CD14-positive monocyte (primary cell): ENCODE measurements at regions not wholly inside any gene's neighbourhood (a gene's known extent, or its start where the extent isn't known, plus 50 kb on each side); places are given as distances from the start of the nearest gene placed in this dataset.

ENCODE experiments used
- DNase-seq, 3 donors: peaks; one replicate each; pipeline ENCODE4 v3.0.0-alpha.2; 2011 to 2022
- H2AFZ ChIP-seq: 2 replicates; pipeline ENCODE4 v1.6.0; 2012; ENCODE audit warnings: mild to moderate bottlenecking, low read depth, low read length, inconsistent platforms; ENCODE audit not compliant: insufficient read depth, poor library complexity, severe bottlenecking
- H3K27ac ChIP-seq, 2 donors: 1 replicate in 1 of 2; 2 replicates in 1 of 2; pipeline ENCODE4 v1.5.1; 2012 to 2013; ENCODE audit warnings: low read length in 2 of 2, control low read depth in 1 of 2, inconsistent platforms in 1 of 2, low read depth in 1 of 2, mild to moderate bottlenecking in 1 of 2
- H3K27me3 ChIP-seq, 2 donors: one replicate each; pipeline versions ENCODE4 v1.6.0 to v1.6.1; 2011 to 2013; ENCODE audit warnings: low read length in 2 of 2; ENCODE audit not compliant: control insufficient read depth in 2 of 2, insufficient read depth in 2 of 2
- H3K36me3 ChIP-seq, 2 donors: replicated peaks in 1 of 2; 1 replicate in 1 of 2; 2 replicates in 1 of 2; pipeline versions ENCODE4 v1.5.1 to v1.6.1; 2012 to 2013; ENCODE audit warnings: low read length in 2 of 2, control low read depth in 1 of 2, inconsistent platforms in 1 of 2, mild to moderate bottlenecking in 1 of 2; ENCODE audit not compliant: insufficient read depth in 2 of 2, control insufficient read depth in 1 of 2
- H3K4me1 ChIP-seq, 2 donors: 1 replicate in 1 of 2; 2 replicates in 1 of 2; pipeline versions ENCODE4 v1.5.1 to v1.6.1; 2012 to 2013; ENCODE audit warnings: low read length in 2 of 2, control low read depth in 1 of 2, inconsistent platforms in 1 of 2, mild to moderate bottlenecking in 1 of 2, moderate library complexity in 1 of 2; ENCODE audit not compliant: insufficient read depth in 2 of 2, control insufficient read depth in 1 of 2
- H3K4me2 ChIP-seq: replicated peaks from 2 replicates; pipeline ENCODE3; 2012; ENCODE audit warnings: low read length, moderate library complexity, mild to moderate bottlenecking; ENCODE audit not compliant: poor library complexity, severe bottlenecking; ENCODE audit errors: extremely low read depth
- H3K4me3 ChIP-seq, 3 experiments: fragments of 200-600 bp in 1 of 3; sonication (generic) in 1 of 3; replicated peaks in 1 of 3; 1 replicate in 2 of 3; 2 replicates in 1 of 3; pipeline ENCODE4 v1.5.1; 2011 to 2013; ENCODE audit warnings: low read length in 3 of 3, mild to moderate bottlenecking in 3 of 3, control low read depth in 2 of 3, low read depth in 2 of 3, inconsistent platforms in 1 of 3, moderate library complexity in 1 of 3
- H3K79me2 ChIP-seq: 2 replicates; pipeline ENCODE4 v1.6.0; 2012; ENCODE audit warnings: mild to moderate bottlenecking, control low read depth, inconsistent platforms, low read length, moderate library complexity; ENCODE audit not compliant: insufficient read depth
- H3K9ac ChIP-seq: 2 replicates; pipeline ENCODE4 v1.6.0; 2017; ENCODE audit warnings: low read length, mild to moderate bottlenecking; ENCODE audit not compliant: insufficient read depth, poor library complexity, severe bottlenecking
- H3K9me3 ChIP-seq, 2 donors: replicated peaks in 1 of 2; 1 replicate in 1 of 2; 2 replicates in 1 of 2; pipeline versions ENCODE4 v1.5.1 to v1.6.1; 2012 to 2013; ENCODE audit warnings: low read length in 2 of 2, control low read depth in 1 of 2; ENCODE audit not compliant: control insufficient read depth in 1 of 2, insufficient read depth in 1 of 2
- H4K20me1 ChIP-seq: 2 replicates; pipeline ENCODE4 v1.6.0; 2012; ENCODE audit warnings: mild to moderate bottlenecking, low read length, control low read depth, moderate library complexity; ENCODE audit not compliant: insufficient read depth
- H3K27ac Mint-ChIP-seq, 7 donors: one replicate each; pipeline ENCODE4 v1.8.0; 2020; ENCODE audit warnings: mild to moderate bottlenecking in 7 of 7, mixed read lengths in 7 of 7, moderate library complexity in 6 of 7, inconsistent platforms in 2 of 7
- H3K27me3 Mint-ChIP-seq, 3 donors: one replicate each; pipeline ENCODE4 v1.8.0; 2021 to 2022; ENCODE audit warnings: low read depth in 3 of 3, mild to moderate bottlenecking in 3 of 3, mixed read lengths in 3 of 3, moderate library complexity in 3 of 3, inconsistent platforms in 1 of 3
- H3K36me3 Mint-ChIP-seq, 2 donors: one replicate each; pipeline ENCODE4 v1.8.0; 2020; ENCODE audit warnings: mixed read lengths in 2 of 2, inconsistent platforms in 1 of 2, mild to moderate bottlenecking in 1 of 2
- H3K4me1 Mint-ChIP-seq: one replicate; pipeline ENCODE4 v1.8.0; 2020; ENCODE audit warnings: mild to moderate bottlenecking, mixed read lengths
- H3K4me3 Mint-ChIP-seq, 2 donors: one replicate each; pipeline ENCODE4 v1.8.0; 2020; ENCODE audit warnings: mild to moderate bottlenecking in 2 of 2, mixed read lengths in 2 of 2, moderate library complexity in 1 of 2
- H3K9me3 Mint-ChIP-seq, 7 donors: one replicate each; pipeline ENCODE4 v1.8.0; 2020 to 2022; ENCODE audit warnings: mixed read lengths in 7 of 7, mild to moderate bottlenecking in 6 of 7, moderate library complexity in 6 of 7, inconsistent platforms in 2 of 7
- CTCF ChIP-seq: fragments of 200-600 bp; IDR thresholded peaks from one replicate; pipeline ENCODE4 v1.8.0; 2022; ENCODE audit warnings: antibody characterized with exemption, mild to moderate bottlenecking
- WGBS: methylation state at CpG from one replicate; pipeline ENCODE4 v1.1.5; 2013; ENCODE audit warnings: missing lambda C conversion rate; ENCODE audit not compliant: insufficient coverage; 5-methylcytosine and 5-hydroxymethylcytosine counted together
- intact Hi-C, 2 donors: fragments of 100-400 bp; cut with micrococcal nuclease; formaldehyde crosslinking; loops; one replicate each; pipeline versions ENCODE4 v1.15.0 to v1.15.1; 2023

- H3K27ac ChIP-seq = no peak overlapping the region
- no peak overlapping the region for H3K4me3 ChIP-seq
- no peaks in the 10 kb centered on the region for H3K4me1 ChIP-seq
- Mint-ChIP-seq H3K36me3 (no peaks in the 10 kb centered on the region), H3K4me3 (no peak overlapping the region), H3K27me3 (peaks cover 9 to 13% (median 9%) of the 10 kb centered on the region in 3 donors), H3K9me3 (no peaks in the 10 kb centered on the region), H3K27ac (no peak overlapping the region), H3K4me1 (no peaks in the 10 kb centered on the region)
- H3K27me3 ChIP-seq = peaks cover 0 to 5% of the 10 kb centered on the region in 2 donors
- no peaks in the 10 kb centered on the region for H3K9me3 ChIP-seq
- H3K9ac ChIP-seq = no peak overlapping the region
- H3K79me2 ChIP-seq = no peaks in the 10 kb centered on the region
- no peak for DNase-seq
- no peak for TF ChIP-seq CTCF
- H2AFZ ChIP-seq = no peak overlapping the region
- no peak overlapping the region for H3K4me2 ChIP-seq
- H4K20me1 ChIP-seq = no peaks in the 10 kb centered on the region
- 91% methylated on average over 5 of the region's 6 CpGs for WGBS
- no peaks in the 10 kb centered on the region for H3K36me3 ChIP-seq
- intact Hi-C loops = no loop called here
Observed at GRCh38 chr17:5881849-5882248, 188.3 kb upstream of the WSCD1 start.

GRCh38 chr17:5883775-5884665, 186.2 kb upstream of the WSCD1 start:
- intact Hi-C loops = no loop called here
- Histone ChIP-seq H3K9ac (no peak overlapping the region), H3K4me2 (no peak overlapping the region), H3K27ac (no peak overlapping the region), H3K27me3 (peaks cover 0 to 5% of the 10 kb centered on the region in 2 donors), H2AFZ (no peak overlapping the region), H3K36me3 (no peaks in the 10 kb centered on the region), H3K9me3 (no peaks in the 10 kb centered on the region), H3K4me3 (no peak overlapping the region), H4K20me1 (no peaks in the 10 kb centered on the region), H3K79me2 (no peaks in the 10 kb centered on the region), H3K4me1 (no peaks in the 10 kb centered on the region)
- Mint-ChIP-seq H3K4me3 (no peak overlapping the region), H3K9me3 (peaks cover 0 to 6% (median 0%) of the 10 kb centered on the region in 7 donors), H3K27me3 (peaks cover 9 to 10% (median 9%) of the 10 kb centered on the region in 3 donors), H3K36me3 (no peaks in the 10 kb centered on the region), H3K27ac (no peak overlapping the region), H3K4me1 (no peaks in the 10 kb centered on the region)
- 83% methylated on average over 5 of the region's 13 CpGs for WGBS
- TF ChIP-seq CTCF = no peak
- DNase-seq = no peak
